ENCODE measurements at regions not wholly inside any gene's neighbourhood (a gene's known extent, or its start where the extent isn't known, plus 50 kb on each side); places are given as distances from the start of the nearest gene placed in this dataset.
A peak's percentile ranks its signal among the peaks of the same experiment; 100 is the strongest.

DNA sequence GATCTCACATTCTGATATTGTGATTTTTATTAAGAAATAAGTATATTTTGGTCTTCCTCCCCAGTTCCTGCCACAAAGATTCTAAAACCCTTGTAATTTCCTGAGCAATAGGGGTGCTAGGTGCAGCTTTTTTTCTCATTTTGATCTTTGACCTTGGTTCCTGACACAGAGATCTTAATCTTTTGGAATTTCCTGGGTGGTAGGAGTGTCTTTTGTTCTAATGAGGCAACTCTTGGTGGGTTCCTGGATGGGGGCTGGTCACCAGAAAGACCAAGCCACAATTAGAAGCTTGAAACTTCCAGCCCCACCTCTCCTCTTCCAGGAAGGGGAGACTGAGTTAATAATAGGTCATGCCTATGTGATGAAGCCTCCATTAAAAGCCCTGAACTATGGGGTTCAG is 334.6 kb downstream of the FOXO1 start:
- no peaks in the 10 kb centered on the region for H3K27me3 ChIP-seq (ENCODE audit: control insufficient read depth, insufficient read depth, low read length)
- no peak overlapping the region for H3K27ac ChIP-seq (ENCODE audit: low read depth, low read length)
- no peak overlapping the region for H3K9ac ChIP-seq (ENCODE audit: low read length)
- 0 out of 2 replicates have a peak, but pooled peaks cover 3% of the 10 kb centered on the region for H3K9me3 ChIP-seq (ENCODE audit: control insufficient read depth, insufficient read depth, low read depth, low read length)
- H3K36me3 ChIP-seq (ENCODE audit: control insufficient read depth, insufficient read depth, low read length) = no peaks in the 10 kb centered on the region
- no peak overlapping the region for H3K4me3 ChIP-seq (ENCODE audit: low read depth, low read length)
- H3K4me1 ChIP-seq (ENCODE audit: control insufficient read depth, insufficient read depth, low read length) = 0 out of 2 replicates have a peak, but pooled peaks cover 4% of the 10 kb centered on the region

DNA sequence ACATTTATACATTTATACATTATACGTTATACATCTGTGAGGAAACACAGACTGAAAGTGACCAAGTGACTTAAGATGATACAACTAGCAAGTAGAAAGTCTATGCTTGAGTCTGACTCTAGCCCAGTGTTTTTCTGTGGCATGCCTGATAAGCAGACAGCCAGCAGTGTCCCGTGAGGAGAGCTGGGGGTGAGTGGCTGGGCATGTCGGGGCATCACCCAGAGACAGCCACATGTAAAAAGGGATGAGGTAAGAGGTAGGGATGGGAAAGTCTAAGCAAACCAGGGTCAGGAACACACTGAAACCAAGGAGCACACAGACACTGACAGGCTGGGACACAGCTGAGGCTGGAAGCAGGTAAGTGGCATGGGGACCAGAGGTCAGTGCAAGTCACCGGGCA is 333.2 kb downstream of the FOXO1 start:
- no peak overlapping the region for H3K4me3 ChIP-seq (ENCODE audit: low read depth, low read length)
- no peaks in the 10 kb centered on the region for H3K9me3 ChIP-seq (ENCODE audit: control insufficient read depth, insufficient read depth, low read depth, low read length)
- H3K27ac ChIP-seq (ENCODE audit: low read depth, low read length) = no peak overlapping the region
- no peaks in the 10 kb centered on the region for H3K36me3 ChIP-seq (ENCODE audit: control insufficient read depth, insufficient read depth, low read length)
- H3K27me3 ChIP-seq (ENCODE audit: control insufficient read depth, insufficient read depth, low read length) = no peaks in the 10 kb centered on the region
- H3K4me1 ChIP-seq (ENCODE audit: control insufficient read depth, insufficient read depth, low read length) = 0 out of 2 replicates have a peak, but pooled peaks cover 4% of the 10 kb centered on the region
- H3K9ac ChIP-seq (ENCODE audit: low read length) = no peak overlapping the region

DNA sequence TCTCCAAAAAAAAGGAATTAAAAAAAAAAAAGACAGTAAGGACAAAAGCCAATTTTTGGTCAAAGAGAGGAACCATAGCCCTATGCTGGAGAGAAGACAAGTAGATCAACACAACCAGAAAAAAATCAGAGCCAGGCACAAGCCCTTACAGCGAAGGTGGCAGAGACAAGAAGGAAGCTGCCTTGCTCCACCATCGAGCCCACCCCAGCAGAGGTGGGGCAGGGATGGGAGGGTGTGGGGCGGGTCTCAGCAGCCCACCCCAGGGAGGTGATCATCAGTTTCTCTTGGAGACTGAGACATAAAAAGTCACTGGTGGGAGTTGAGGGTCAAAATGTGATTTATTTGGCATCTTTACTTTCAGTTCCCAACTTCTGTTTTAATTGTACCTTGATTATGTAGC is 332.4 kb downstream of the FOXO1 start:
- H3K36me3 ChIP-seq (ENCODE audit: control insufficient read depth, insufficient read depth, low read length) = no peaks in the 10 kb centered on the region
- 0 out of 2 replicates have a peak, but pooled peaks cover 4% of the 10 kb centered on the region for H3K4me1 ChIP-seq (ENCODE audit: control insufficient read depth, insufficient read depth, low read length)
- H3K27ac ChIP-seq (ENCODE audit: low read depth, low read length) = no peak overlapping the region
- H3K9me3 ChIP-seq (ENCODE audit: control insufficient read depth, insufficient read depth, low read depth, low read length) = no peaks in the 10 kb centered on the region
- no peak overlapping the region for H3K4me3 ChIP-seq (ENCODE audit: low read depth, low read length)
- H3K9ac ChIP-seq (ENCODE audit: low read length) = no peak overlapping the region
- H3K27me3 ChIP-seq (ENCODE audit: control insufficient read depth, insufficient read depth, low read length) = no peaks in the 10 kb centered on the region

DNA sequence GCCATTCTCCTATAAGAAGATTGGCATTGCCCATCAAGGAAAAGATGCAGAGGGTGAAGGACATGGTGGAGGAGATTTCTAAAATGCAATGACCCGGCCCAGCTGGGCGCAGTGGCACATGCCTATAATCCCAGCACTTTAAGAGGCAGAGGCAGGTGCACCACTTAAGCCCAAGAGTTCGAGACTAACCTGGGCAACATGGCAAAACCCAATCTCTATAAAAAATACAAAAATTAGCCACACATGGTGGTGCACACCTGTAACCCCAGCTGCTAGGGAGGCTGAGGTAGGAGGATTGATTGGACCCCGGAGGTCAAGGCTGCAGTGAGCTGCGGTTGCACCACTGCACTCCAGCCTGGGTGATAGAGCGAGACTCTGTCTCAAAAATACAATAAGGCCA is 331.8 kb downstream of the FOXO1 start:
- Histone ChIP-seq H3K36me3 (ENCODE audit: control insufficient read depth, insufficient read depth, low read length) (no peaks in the 10 kb centered on the region), H3K27ac (ENCODE audit: low read depth, low read length) (no peak overlapping the region), H3K9ac (ENCODE audit: low read length) (no peak overlapping the region), H3K9me3 (ENCODE audit: control insufficient read depth, insufficient read depth, low read depth, low read length) (no peaks in the 10 kb centered on the region), H3K4me1 (ENCODE audit: control insufficient read depth, insufficient read depth, low read length) (0 out of 2 replicates have a peak, but pooled peaks cover 4% of the 10 kb centered on the region), H3K27me3 (ENCODE audit: control insufficient read depth, insufficient read depth, low read length) (no peaks in the 10 kb centered on the region), H3K4me3 (ENCODE audit: low read depth, low read length) (no peak overlapping the region)

DNA sequence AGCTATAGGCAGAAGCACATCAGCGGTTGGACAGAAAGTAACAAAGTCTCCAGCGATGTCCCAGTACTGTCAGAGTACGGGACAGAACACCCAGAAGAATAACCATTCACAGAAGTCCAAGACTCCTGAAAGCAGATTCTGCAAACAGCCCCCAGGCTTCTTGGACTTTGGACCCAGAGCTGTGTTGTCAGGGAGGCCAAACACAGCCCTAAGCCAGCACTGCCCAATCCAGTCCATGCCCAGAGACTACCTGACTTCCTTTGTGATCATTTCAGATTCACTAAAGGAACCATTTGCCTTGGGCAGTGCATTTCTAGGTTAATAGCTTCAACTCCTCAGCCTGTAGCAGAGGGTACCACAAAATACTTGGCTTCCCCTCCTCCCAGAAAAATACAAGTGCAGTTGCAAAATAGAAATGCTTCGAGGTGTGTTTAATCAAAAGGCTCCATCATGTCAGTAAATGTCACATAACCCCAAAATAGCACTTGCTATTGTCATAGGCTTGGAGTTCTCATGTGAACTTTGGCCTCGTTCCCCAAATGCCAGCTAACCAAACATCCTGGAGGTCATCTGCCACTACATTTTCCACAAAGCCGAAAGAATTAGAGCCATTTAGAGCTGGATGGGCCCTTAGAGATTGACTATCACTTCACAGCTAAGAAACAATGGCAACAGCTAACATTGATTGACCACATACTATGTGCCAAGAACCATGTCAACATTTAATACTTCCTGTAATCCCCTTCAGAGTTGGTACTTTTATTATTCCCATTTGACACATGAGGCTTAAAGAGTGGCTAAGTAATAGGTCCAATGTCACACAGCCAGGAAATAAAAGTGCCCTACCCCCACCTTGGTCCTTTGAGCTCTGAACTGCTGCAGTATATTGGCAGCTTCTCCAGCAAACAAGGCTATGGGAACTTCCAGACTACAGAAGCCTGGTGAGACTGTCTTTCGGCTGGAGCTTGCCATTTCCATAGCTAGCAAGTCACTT is 329.9 kb downstream of the FOXO1 start:
- no peak overlapping the region for H3K4me3 ChIP-seq (ENCODE audit: low read depth, low read length)
- H3K9me3 ChIP-seq (ENCODE audit: control insufficient read depth, insufficient read depth, low read depth, low read length) = no peaks in the 10 kb centered on the region
- peaks cover 20% of the 10 kb centered on the region for H3K4me1 ChIP-seq (ENCODE audit: control insufficient read depth, insufficient read depth, low read length)
- no peaks in the 10 kb centered on the region for H3K36me3 ChIP-seq (ENCODE audit: control insufficient read depth, insufficient read depth, low read length)
- H3K9ac ChIP-seq (ENCODE audit: low read length) = no peak overlapping the region
- H3K27me3 ChIP-seq (ENCODE audit: control insufficient read depth, insufficient read depth, low read length) = no peaks in the 10 kb centered on the region
- H3K27ac ChIP-seq (ENCODE audit: low read depth, low read length) = no peak overlapping the region

DNA sequence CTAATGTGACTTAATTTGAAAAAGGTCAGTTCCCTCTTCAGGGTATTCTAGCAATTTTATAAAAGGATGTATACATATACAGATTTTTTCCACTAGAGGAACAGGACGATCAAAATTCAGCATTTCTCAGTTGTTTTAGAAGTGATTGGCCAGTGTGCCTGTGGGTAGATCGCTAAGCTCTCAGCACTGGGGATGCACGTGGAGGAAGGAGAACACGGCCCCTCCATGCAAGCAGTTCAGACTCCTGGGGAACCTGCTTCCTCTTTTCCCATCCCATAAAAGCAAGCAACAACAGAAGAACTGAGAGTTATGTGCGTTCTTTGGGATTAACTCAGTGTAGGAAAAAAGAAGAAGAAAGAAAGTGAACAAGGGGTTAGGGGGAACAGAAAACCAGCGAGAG is 328.8 kb downstream of the FOXO1 start:
- Histone ChIP-seq H3K9ac (ENCODE audit: low read length) (no peak overlapping the region), H3K27me3 (ENCODE audit: control insufficient read depth, insufficient read depth, low read length) (no peaks in the 10 kb centered on the region), H3K4me3 (ENCODE audit: low read depth, low read length) (no peak overlapping the region), H3K27ac (ENCODE audit: low read depth, low read length) (no peak overlapping the region), H3K36me3 (ENCODE audit: control insufficient read depth, insufficient read depth, low read length) (no peaks in the 10 kb centered on the region), H3K9me3 (ENCODE audit: control insufficient read depth, insufficient read depth, low read depth, low read length) (no peaks in the 10 kb centered on the region; the same call in 1 of the 2 replicates), H3K4me1 (ENCODE audit: control insufficient read depth, insufficient read depth, low read length) (peaks cover 24% of the 10 kb centered on the region)

DNA sequence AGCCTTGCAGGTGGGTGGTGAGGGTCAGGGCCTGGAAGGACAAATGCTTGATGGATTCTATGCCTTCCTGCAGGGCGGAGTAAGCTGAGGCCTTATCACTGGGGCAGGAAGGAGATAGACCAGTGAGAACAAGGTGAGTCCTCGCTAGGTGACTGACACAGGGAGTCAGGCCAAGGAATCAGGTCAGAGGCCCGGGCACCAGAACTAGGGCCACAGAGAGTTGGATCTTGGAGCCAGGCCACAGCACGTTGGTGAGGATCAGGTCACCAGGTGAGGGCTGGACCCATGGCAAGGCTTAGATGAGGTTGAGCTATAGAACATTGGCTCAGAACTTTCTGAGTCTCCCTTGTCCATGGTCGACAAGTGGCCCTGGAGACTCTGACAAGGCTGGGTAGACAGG is 328.2 kb downstream of the FOXO1 start:
- no peaks in the 10 kb centered on the region for H3K27me3 ChIP-seq (ENCODE audit: control insufficient read depth, insufficient read depth, low read length)
- peaks cover 23% of the 10 kb centered on the region for H3K4me1 ChIP-seq (ENCODE audit: control insufficient read depth, insufficient read depth, low read length)
- no peak overlapping the region for H3K4me3 ChIP-seq (ENCODE audit: low read depth, low read length)
- H3K9me3 ChIP-seq (ENCODE audit: control insufficient read depth, insufficient read depth, low read depth, low read length) = no peaks in the 10 kb centered on the region; the same call in 1 of the 2 replicates
- H3K36me3 ChIP-seq (ENCODE audit: control insufficient read depth, insufficient read depth, low read length) = no peaks in the 10 kb centered on the region
- H3K9ac ChIP-seq (ENCODE audit: low read length) = no peak overlapping the region
- no peak overlapping the region for H3K27ac ChIP-seq (ENCODE audit: low read depth, low read length)

DNA sequence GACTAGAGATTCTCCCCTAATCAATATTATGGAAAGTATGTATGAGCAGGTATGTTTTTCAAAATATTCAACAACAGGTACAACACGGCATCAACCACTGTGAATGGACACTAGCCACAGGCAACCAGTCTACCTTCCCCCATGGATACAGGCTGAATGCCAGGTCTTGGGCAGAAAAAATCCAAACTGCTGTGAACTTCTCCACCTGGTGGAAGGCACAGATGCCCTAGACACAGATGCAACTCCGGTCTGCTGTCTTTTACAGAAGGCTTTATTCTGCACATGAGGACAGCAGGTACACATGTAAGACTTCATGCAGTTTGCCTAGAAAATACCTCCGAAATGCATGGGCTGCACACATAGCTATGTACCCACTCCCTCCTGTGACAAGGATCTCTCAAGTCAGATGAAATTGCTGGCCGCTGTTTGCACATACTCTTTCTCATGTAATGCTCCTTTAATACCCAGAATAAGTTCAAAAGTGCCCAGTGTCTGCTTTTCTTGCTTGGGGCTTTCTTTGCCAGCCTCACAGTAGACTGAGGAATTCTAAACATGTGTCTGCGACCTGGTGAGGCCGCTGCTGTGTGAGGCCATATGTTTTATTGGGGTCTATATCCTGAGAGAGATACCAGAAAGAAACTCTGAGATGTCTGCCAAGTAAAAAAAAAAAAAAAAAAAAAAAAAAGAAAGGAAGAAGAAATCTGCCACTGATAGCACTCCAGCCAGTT is 325.9 kb downstream of the FOXO1 start:
- no peaks in the 10 kb centered on the region; the same call in 1 of the 2 replicates for H3K9me3 ChIP-seq (ENCODE audit: control insufficient read depth, insufficient read depth, low read depth, low read length)
- peaks cover 34% of the 10 kb centered on the region for H3K4me1 ChIP-seq (ENCODE audit: control insufficient read depth, insufficient read depth, low read length)
- no peak overlapping the region for H3K9ac ChIP-seq (ENCODE audit: low read length)
- H3K27me3 ChIP-seq (ENCODE audit: control insufficient read depth, insufficient read depth, low read length) = no peaks in the 10 kb centered on the region
- H3K36me3 ChIP-seq (ENCODE audit: control insufficient read depth, insufficient read depth, low read length) = no peaks in the 10 kb centered on the region
- H3K27ac ChIP-seq (ENCODE audit: low read depth, low read length) = peak overlapping the region; percentile 35; the same call in 1 of the 2 replicates
- no peak overlapping the region for H3K4me3 ChIP-seq (ENCODE audit: low read depth, low read length)

DNA sequence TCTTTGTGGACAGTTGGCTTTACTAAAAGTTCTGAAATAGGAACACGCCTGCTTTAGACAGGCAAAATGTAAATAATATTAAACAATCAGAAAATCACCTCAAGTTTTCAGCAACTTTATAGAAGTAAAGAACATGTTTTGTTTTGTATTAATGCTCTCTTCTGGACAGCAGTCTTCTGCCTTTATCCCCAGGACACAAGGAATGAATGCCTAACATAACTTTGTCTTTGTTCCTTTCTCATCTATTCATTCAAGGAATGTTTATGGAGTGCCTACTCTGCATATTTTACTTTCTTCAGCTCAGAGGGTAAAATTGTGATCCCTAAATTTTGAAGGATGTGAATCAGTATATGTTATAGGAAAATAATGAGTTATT is 325.4 kb downstream of the FOXO1 start:
- Histone ChIP-seq H3K9me3 (ENCODE audit: control insufficient read depth, insufficient read depth, low read depth, low read length) (no peaks in the 10 kb centered on the region; the same call in 1 of the 2 replicates), H3K9ac (ENCODE audit: low read length) (no peak overlapping the region), H3K4me3 (ENCODE audit: low read depth, low read length) (no peak overlapping the region), H3K36me3 (ENCODE audit: control insufficient read depth, insufficient read depth, low read length) (no peaks in the 10 kb centered on the region), H3K4me1 (ENCODE audit: control insufficient read depth, insufficient read depth, low read length) (peaks cover 40% of the 10 kb centered on the region), H3K27me3 (ENCODE audit: control insufficient read depth, insufficient read depth, low read length) (no peaks in the 10 kb centered on the region), H3K27ac (ENCODE audit: low read depth, low read length) (peak overlapping the region; percentile 35; the same call in 1 of the 2 replicates)

DNA sequence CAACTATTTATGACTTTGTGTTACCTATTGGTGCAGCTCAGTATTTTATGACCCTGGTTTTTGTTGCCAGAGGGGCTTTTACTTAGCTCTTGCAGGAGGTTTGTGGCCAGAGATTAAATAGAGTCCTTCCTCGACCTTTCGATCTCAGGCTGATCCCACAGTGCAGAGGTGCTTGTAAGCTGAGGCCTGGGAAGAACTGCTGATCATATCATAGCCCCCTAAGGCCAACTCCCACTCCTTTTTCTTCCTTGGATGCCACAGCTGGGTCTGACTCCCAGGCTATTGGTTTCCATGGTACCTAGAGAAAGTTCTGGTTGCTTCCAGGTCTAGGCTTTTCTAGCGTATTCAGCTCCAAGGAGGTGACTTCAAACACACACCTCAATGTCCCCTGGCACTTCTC is 324.9 kb downstream of the FOXO1 start:
- Histone ChIP-seq H3K9ac (ENCODE audit: low read length) (no peak overlapping the region), H3K9me3 (ENCODE audit: control insufficient read depth, insufficient read depth, low read depth, low read length) (no peaks in the 10 kb centered on the region; the same call in 1 of the 2 replicates), H3K4me3 (ENCODE audit: low read depth, low read length) (no peak overlapping the region), H3K27ac (ENCODE audit: low read depth, low read length) (peak overlapping the region; percentile 35; the same call in 1 of the 2 replicates), H3K4me1 (ENCODE audit: control insufficient read depth, insufficient read depth, low read length) (peaks cover 43% of the 10 kb centered on the region), H3K27me3 (ENCODE audit: control insufficient read depth, insufficient read depth, low read length) (no peaks in the 10 kb centered on the region), H3K36me3 (ENCODE audit: control insufficient read depth, insufficient read depth, low read length) (no peaks in the 10 kb centered on the region)

DNA sequence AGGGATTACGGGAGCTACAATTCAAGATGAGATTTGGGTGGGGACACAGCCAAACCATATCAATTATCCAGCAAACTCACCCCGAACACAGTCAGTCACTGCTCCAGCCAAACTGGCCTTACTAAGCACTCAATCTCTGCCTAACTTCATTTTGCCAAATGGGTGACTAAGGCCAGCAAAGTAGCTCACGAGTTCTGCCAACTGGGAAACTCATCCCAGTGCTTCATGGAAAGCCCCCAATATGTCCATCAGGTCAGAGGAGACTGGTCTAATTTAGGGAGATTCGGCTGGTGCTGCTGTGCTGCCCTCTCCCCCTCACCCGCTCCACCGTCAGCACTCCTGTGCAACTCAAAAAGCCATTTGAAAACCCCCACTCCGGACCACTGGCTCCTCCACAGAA is 324.0 kb downstream of the FOXO1 start:
- H3K27me3 ChIP-seq (ENCODE audit: control insufficient read depth, insufficient read depth, low read length) = no peaks in the 10 kb centered on the region
- peaks cover 43% of the 10 kb centered on the region for H3K4me1 ChIP-seq (ENCODE audit: control insufficient read depth, insufficient read depth, low read length)
- H3K9me3 ChIP-seq (ENCODE audit: control insufficient read depth, insufficient read depth, low read depth, low read length) = no peaks in the 10 kb centered on the region; the same call in 1 of the 2 replicates

More for the DNA sequence above, 324.0 kb downstream of the FOXO1 start:
- Histone ChIP-seq H3K27ac (ENCODE audit: low read depth, low read length) (no peak overlapping the region), H3K9ac (ENCODE audit: low read length) (no peak overlapping the region), H3K4me3 (ENCODE audit: low read depth, low read length) (no peak overlapping the region), H3K36me3 (ENCODE audit: control insufficient read depth, insufficient read depth, low read length) (no peaks in the 10 kb centered on the region)

All from HUES6 (cell line).